ENCODE measurements at regions not wholly inside any gene's neighbourhood (a gene's known extent, or its start where the extent isn't known, plus 50 kb on each side); places are given as distances from the start of the nearest gene placed in this dataset.

- H3K4me2 ChIP-seq (ENCODE audit: low read length): no peak overlapping the region
- H2AFZ ChIP-seq (ENCODE audit: low read length): no peak overlapping the region
- intact Hi-C loops (cut with micrococcal nuclease): no loop called here
- H3K36me3 ChIP-seq (ENCODE audit: low read depth, low read length): no peaks in the 10 kb centered on the region
- POLR2A ChIA-PET (ENCODE audit: unreplicated experiment): no interaction called here
- peaks cover 5% of the 10 kb centered on the region for H3K27me3 ChIP-seq (ENCODE audit: low read length)
- no peaks in the 10 kb centered on the region for H4K20me1 ChIP-seq (ENCODE audit: low read length)
- no peaks in the 10 kb centered on the region for H3F3A ChIP-seq (ENCODE audit: low read length, unreplicated experiment)
- no peak overlapping the region for H3K27ac ChIP-seq (ENCODE audit: low read length)
- H3K79me2 ChIP-seq (ENCODE audit: low read length): no peaks in the 10 kb centered on the region
- BruUV-seq (replicated peaks): no TSS peak
- no peaks in the 10 kb centered on the region for H3K4me1 ChIP-seq (ENCODE audit: insufficient read depth, low read length)
- H3K9me2 ChIP-seq (replicated peaks; ENCODE audit: low read length): no peaks in the 10 kb centered on the region
- DNase-seq (no peak), ATAC-seq (no peak)
- TF ChIP-seq EZH2phosphoT487 (IDR thresholded peaks at IDR 0.05; ENCODE audit: borderline replicate concordance, low read length): no peak
- TF ChIP-seq EZH2 (IDR thresholded peaks at IDR 0.05; ENCODE audit: low read length, unreplicated experiment): no peak
- TF ChIP-seq, protein P1, sequence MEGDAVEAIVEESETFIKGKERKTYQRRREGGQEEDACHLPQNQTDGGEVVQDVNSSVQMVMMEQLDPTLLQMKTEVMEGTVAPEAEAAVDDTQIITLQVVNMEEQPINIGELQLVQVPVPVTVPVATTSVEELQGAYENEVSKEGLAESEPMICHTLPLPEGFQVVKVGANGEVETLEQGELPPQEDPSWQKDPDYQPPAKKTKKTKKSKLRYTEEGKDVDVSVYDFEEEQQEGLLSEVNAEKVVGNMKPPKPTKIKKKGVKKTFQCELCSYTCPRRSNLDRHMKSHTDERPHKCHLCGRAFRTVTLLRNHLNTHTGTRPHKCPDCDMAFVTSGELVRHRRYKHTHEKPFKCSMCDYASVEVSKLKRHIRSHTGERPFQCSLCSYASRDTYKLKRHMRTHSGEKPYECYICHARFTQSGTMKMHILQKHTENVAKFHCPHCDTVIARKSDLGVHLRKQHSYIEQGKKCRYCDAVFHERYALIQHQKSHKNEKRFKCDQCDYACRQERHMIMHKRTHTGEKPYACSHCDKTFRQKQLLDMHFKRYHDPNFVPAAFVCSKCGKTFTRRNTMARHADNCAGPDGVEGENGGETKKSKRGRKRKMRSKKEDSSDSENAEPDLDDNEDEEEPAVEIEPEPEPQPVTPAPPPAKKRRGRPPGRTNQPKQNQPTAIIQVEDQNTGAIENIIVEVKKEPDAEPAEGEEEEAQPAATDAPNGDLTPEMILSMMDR (conservative IDR thresholded peaks at IDR 0.05; ENCODE audit: low read depth, low read length): no peak
- no peaks in the 10 kb centered on the region for H3K9me3 ChIP-seq (ENCODE audit: low read length)
- CTCF ChIA-PET: no interaction called here
- no peak overlapping the region for H3K9ac ChIP-seq (ENCODE audit: low read length)
- no peak overlapping the region for H3K4me3 ChIP-seq (ENCODE audit: low read length)
These were observed 178.8 kb downstream of the PTPN20 start for GRCh38 chr10:47090042-47090441.

DNA sequence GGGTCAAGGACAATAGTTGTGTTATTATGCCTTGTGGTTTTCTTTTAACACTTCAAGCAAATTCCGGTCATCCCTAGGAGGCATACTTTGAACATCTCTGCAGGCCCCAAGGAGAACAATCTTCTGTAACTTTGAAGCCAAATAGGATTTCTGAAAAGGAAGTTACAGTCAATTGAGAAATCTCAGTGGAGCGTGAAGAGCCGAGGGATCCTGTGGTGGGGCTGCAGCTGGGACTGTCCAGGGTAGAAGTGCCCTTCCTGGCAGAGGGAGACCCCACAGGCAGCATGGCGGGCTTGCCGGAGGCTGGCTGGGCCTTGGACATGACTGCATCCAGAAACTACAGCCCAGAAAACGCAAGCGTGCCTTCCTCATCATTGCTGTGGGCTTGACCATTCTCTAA lies 179.7 kb downstream of the PTPN20 start:
- no peak for ATAC-seq
- Histone ChIP-seq H2AFZ (ENCODE audit: low read length) (no peak overlapping the region), H4K20me1 (ENCODE audit: low read length) (no peaks in the 10 kb centered on the region), H3K4me1 (ENCODE audit: insufficient read depth, low read length) (no peaks in the 10 kb centered on the region), H3K27ac (ENCODE audit: low read length) (no peak overlapping the region), H3K27me3 (ENCODE audit: low read length) (peaks cover 5% of the 10 kb centered on the region), H3K9me3 (ENCODE audit: low read length) (no peaks in the 10 kb centered on the region), H3K4me2 (ENCODE audit: low read length) (no peak overlapping the region), H3K79me2 (ENCODE audit: low read length) (no peaks in the 10 kb centered on the region), H3K4me3 (ENCODE audit: low read length) (no peak overlapping the region), H3K9me2 (replicated peaks; ENCODE audit: low read length) (no peaks in the 10 kb centered on the region), H3K36me3 (ENCODE audit: low read depth, low read length) (no peaks in the 10 kb centered on the region), H3F3A (ENCODE audit: low read length, unreplicated experiment) (no peaks in the 10 kb centered on the region), H3K9ac (ENCODE audit: low read length) (no peak overlapping the region)
- DNase-seq: no peak
- intact Hi-C loops (cut with micrococcal nuclease): no loop called here
- no TSS peak for BruUV-seq (replicated peaks)
- TF ChIP-seq, protein P1 (conservative IDR thresholded peaks at IDR 0.05; ENCODE audit: low read depth, low read length): no peak
- TF ChIP-seq EZH2phosphoT487 (IDR thresholded peaks at IDR 0.05; ENCODE audit: borderline replicate concordance, low read length) (no peak), EZH2 (IDR thresholded peaks at IDR 0.05; ENCODE audit: low read length, unreplicated experiment) (no peak)
- ChIA-PET CTCF (no interaction called here), POLR2A (ENCODE audit: unreplicated experiment) (no interaction called here)

DNA sequence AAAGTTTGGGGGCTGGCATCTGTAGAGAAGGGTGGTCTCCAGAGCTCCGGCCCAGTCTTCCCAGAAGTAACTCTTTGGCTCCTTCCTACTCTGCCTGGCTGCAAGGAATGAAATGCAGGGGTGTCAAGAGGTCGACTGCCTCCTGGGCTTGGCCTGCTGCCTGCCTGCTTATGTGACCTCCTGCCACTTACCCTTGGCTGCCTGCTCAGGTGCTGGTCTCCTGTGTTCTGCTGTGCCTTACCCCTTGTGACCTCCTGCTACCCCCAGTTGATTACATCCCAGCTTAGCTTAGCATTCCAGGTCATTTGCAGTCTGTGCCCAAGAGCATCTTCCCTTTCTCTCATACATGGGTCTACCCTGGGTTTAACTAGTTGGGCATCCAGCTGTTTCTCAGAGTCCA lies 180.2 kb downstream of the PTPN20 start:
- Histone ChIP-seq H3K9ac (ENCODE audit: low read length) (no peak overlapping the region), H3K4me3 (ENCODE audit: low read length) (no peak overlapping the region), H3K4me1 (ENCODE audit: insufficient read depth, low read length) (no peaks in the 10 kb centered on the region), H3F3A (ENCODE audit: low read length, unreplicated experiment) (no peaks in the 10 kb centered on the region), H3K27me3 (ENCODE audit: low read length) (peaks cover 5% of the 10 kb centered on the region), H3K27ac (ENCODE audit: low read length) (no peak overlapping the region), H2AFZ (ENCODE audit: low read length) (no peak overlapping the region), H3K4me2 (ENCODE audit: low read length) (no peak overlapping the region), H3K9me3 (ENCODE audit: low read length) (no peaks in the 10 kb centered on the region), H3K9me2 (replicated peaks; ENCODE audit: low read length) (no peaks in the 10 kb centered on the region), H4K20me1 (ENCODE audit: low read length) (no peaks in the 10 kb centered on the region), H3K36me3 (ENCODE audit: low read depth, low read length) (no peaks in the 10 kb centered on the region), H3K79me2 (ENCODE audit: low read length) (no peaks in the 10 kb centered on the region)
- TF ChIP-seq, protein P1 (conservative IDR thresholded peaks at IDR 0.05; ENCODE audit: low read depth, low read length): no peak
- TF ChIP-seq EZH2 (IDR thresholded peaks at IDR 0.05; ENCODE audit: low read length, unreplicated experiment) (no peak), EZH2phosphoT487 (IDR thresholded peaks at IDR 0.05; ENCODE audit: borderline replicate concordance, low read length) (no peak)
- intact Hi-C loops (cut with micrococcal nuclease): no loop called here
- CTCF ChIA-PET: no interaction called here
- POLR2A ChIA-PET (ENCODE audit: unreplicated experiment): no interaction called here
- ATAC-seq (no peak), DNase-seq (no peak)
- no TSS peak for BruUV-seq (replicated peaks)
